Activated CD4-positive, alpha-beta memory T cell treated with anti-CD3 and anti-CD28 coated beads for 36 hours (primary cell): ENCODE measurements at regions not wholly inside any gene's neighbourhood (a gene's known extent, or its start where the extent isn't known, plus 50 kb on each side); places are given as distances from the start of the nearest gene placed in this dataset.

Source experiments
- CTCF ChIA-PET: fragments of 350-600 bp; sonication (Branson Sonifier 250); formaldehyde crosslinking; loops from one replicate; lab custom pipeline; 2021; ENCODE audit warnings: antibody characterized with exemption, inconsistent platforms; lab: Charles Lee
- POLR2A ChIA-PET: fragments of 350-600 bp; sonication (Branson Sonifier 250); formaldehyde crosslinking; loops from one replicate; lab custom pipeline; 2021; ENCODE audit warnings: antibody characterized with exemption; lab: Charles Lee
- DNase-seq: peaks from one replicate; pipeline ENCODE4 v3.0.0-alpha.2; 2020
- H3K27ac Mint-ChIP-seq: one replicate; pipeline ENCODE4 v1.8.0; 2021; ENCODE audit warnings: mixed read lengths
- H3K27me3 Mint-ChIP-seq: one replicate; pipeline ENCODE4 v1.8.0; 2021; ENCODE audit warnings: mixed read lengths
- H3K36me3 Mint-ChIP-seq: one replicate; pipeline ENCODE4 v1.8.0; 2021; ENCODE audit warnings: mixed read lengths
- H3K4me1 Mint-ChIP-seq: one replicate; pipeline ENCODE4 v1.8.0; 2021; ENCODE audit warnings: low read depth, mixed read lengths
- H3K4me3 Mint-ChIP-seq: one replicate; pipeline ENCODE4 v1.8.0; 2021; ENCODE audit warnings: mild to moderate bottlenecking, mixed read lengths
- H3K9me3 Mint-ChIP-seq: one replicate; pipeline ENCODE4 v1.8.0; 2021; ENCODE audit warnings: mixed read lengths
- intact Hi-C: fragments of 100-400 bp; cut with micrococcal nuclease; formaldehyde crosslinking; loops from one replicate; pipeline ENCODE4 v1.15.1; 2023

GRCh38 chrX:134174859-134175258 lies 62.1 kb upstream of the CCDC160 start:
- Mint-ChIP-seq H3K27ac (no peak overlapping the region), H3K4me1 (peaks cover 11% of the 10 kb centered on the region), H3K4me3 (no peak overlapping the region), H3K9me3 (no peaks in the 10 kb centered on the region), H3K27me3 (peaks cover 16% of the 10 kb centered on the region), H3K36me3 (peaks cover 7% of the 10 kb centered on the region)
- intact Hi-C loops, result loop anchor here (10.0 kb wide), 1 partner anchor 250 kb away; no protein-coding TSS in a partner anchor
- no peak for DNase-seq
- ChIA-PET POLR2A (no interaction called here), CTCF (interaction anchor here (0.6 kb wide), 1 partner anchor 10 kb away, joined by 5 read pairs; no protein-coding TSS in a partner anchor)

- ChIA-PET CTCF (no interaction called here), POLR2A (no interaction called here)
- Mint-ChIP-seq H3K9me3 (no peaks in the 10 kb centered on the region), H3K4me3 (no peak overlapping the region), H3K4me1 (peaks cover 8% of the 10 kb centered on the region), H3K27me3 (peaks cover 19% of the 10 kb centered on the region), H3K36me3 (no peaks in the 10 kb centered on the region), H3K27ac (no peak overlapping the region)
- intact Hi-C loops, result loop anchor here (10.0 kb wide), 1 partner anchor 253 kb away; no protein-coding TSS in a partner anchor
- no peak for DNase-seq
Observed at GRCh38 chrX:134177527-134177926, 59.5 kb upstream of the CCDC160 start.

GRCh38 chrX:134180601-134181274 lies 56.2 kb upstream of the CCDC160 start:
- CTCF ChIA-PET, result no interaction called here
- H3K9me3 Mint-ChIP-seq, result no peaks in the 10 kb centered on the region

GRCh38 chrX:134181275-134181660 lies 55.7 kb upstream of the CCDC160 start:
- DNase-seq, result no peak
- POLR2A ChIA-PET, result no interaction called here
- Mint-ChIP-seq H3K36me3 (no peaks in the 10 kb centered on the region), H3K4me3 (no peak overlapping the region), H3K4me1 (peaks cover 3% of the 10 kb centered on the region), H3K27ac (no peak overlapping the region), H3K27me3 (peaks cover 8% of the 10 kb centered on the region), H3K9me3 (no peaks in the 10 kb centered on the region)
- CTCF ChIA-PET, result no interaction called here
- intact Hi-C loops, result no loop called here

More at GRCh38 chrX:134180601-134181274, 56.2 kb upstream of the CCDC160 start:
- no peak for DNase-seq
- peaks cover 8% of the 10 kb centered on the region for H3K27me3 Mint-ChIP-seq
- peaks cover 3% of the 10 kb centered on the region for H3K4me1 Mint-ChIP-seq
- H3K36me3 Mint-ChIP-seq, result no peaks in the 10 kb centered on the region
- no peak overlapping the region for H3K27ac Mint-ChIP-seq
- intact Hi-C loops, result no loop called here
- POLR2A ChIA-PET, result no interaction called here
- H3K4me3 Mint-ChIP-seq, result no peak overlapping the region

GRCh38 chrX:134183665-134184064 lies 53.3 kb upstream of the CCDC160 start:
- POLR2A ChIA-PET, result no interaction called here
- Mint-ChIP-seq H3K9me3 (no peaks in the 10 kb centered on the region), H3K4me1 (peaks cover 13% of the 10 kb centered on the region), H3K27me3 (peaks cover 4% of the 10 kb centered on the region), H3K36me3 (no peaks in the 10 kb centered on the region), H3K4me3 (no peak overlapping the region), H3K27ac (no peak overlapping the region)
- intact Hi-C loops, result no loop called here
- CTCF ChIA-PET, result no interaction called here
- no peak for DNase-seq

GRCh38 chrX:134184936-134185335 lies 52.0 kb upstream of the CCDC160 start:
- Mint-ChIP-seq H3K27me3 (peaks cover 6% of the 10 kb centered on the region), H3K4me3 (no peak overlapping the region)

GRCh38 chrX:134186362-134187121 lies 50.4 kb upstream of the CCDC160 start:
- Mint-ChIP-seq H3K4me3 (peak overlapping the region; percentile 42), H3K4me1 (peaks cover 13% of the 10 kb centered on the region), H3K27me3 (peaks cover 2% of the 10 kb centered on the region), H3K27ac (peak overlapping the region; percentile 21), H3K9me3 (no peaks in the 10 kb centered on the region), H3K36me3 (no peaks in the 10 kb centered on the region)
- DNase-seq, result peak; percentile 78
- CTCF ChIA-PET, result interaction anchor here (1.1 to 1.9 kb wide), 2 partner anchors 27 to 43 kb away, joined by 3 to 7 read pairs; no protein-coding TSS in a partner anchor
- POLR2A ChIA-PET, result interaction anchor here (0.7 to 1.6 kb wide), 3 partner anchors 14 to 1412 kb away, joined by 3 to 6 read pairs (median 4); no protein-coding TSS in a partner anchor
- intact Hi-C loops, result loop anchor here (1.0 to 2.0 kb wide), 4 partner anchors 15 to 188 kb away; no protein-coding TSS in a partner anchor

More at GRCh38 chrX:134184936-134185335, 52.0 kb upstream of the CCDC160 start:
- no peak overlapping the region for H3K27ac Mint-ChIP-seq
- ChIA-PET CTCF (interaction anchor here (0.6 to 1.4 kb wide), 2 partner anchors 10 to 13 kb away, joined by 3 to 5 read pairs; no protein-coding TSS in a partner anchor), POLR2A (no interaction called here)
- H3K36me3 Mint-ChIP-seq, result no peaks in the 10 kb centered on the region
- H3K4me1 Mint-ChIP-seq, result peaks cover 13% of the 10 kb centered on the region
- intact Hi-C loops, result no loop called here
- DNase-seq, result no peak
- H3K9me3 Mint-ChIP-seq, result no peaks in the 10 kb centered on the region
